ENCODE measurements at regions not wholly inside any gene's neighbourhood (a gene's known extent, or its start where the extent isn't known, plus 50 kb on each side); places are given as distances from the start of the nearest gene placed in this dataset.

DNA sequence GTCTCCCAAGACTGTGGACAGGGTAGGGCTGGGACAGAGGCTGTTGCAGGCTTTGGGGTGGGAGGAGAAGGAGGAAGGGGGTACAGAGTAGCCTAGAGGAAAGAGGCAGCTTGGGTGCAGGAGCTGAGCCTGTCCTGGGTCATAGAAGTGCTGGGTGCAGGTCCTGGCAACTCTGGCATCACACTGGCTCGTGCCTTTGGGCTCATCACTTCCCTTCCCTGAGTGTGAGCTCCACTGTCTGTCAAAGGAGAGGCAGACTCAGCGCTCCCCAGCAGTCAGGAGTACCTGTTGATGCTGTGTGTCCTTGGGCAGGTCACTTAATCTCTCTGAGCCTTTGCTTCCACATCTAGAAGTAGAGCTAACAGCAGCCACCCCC lies 157.1 kb downstream of the PTPRU start:
- TF ChIP-seq, protein P1, sequence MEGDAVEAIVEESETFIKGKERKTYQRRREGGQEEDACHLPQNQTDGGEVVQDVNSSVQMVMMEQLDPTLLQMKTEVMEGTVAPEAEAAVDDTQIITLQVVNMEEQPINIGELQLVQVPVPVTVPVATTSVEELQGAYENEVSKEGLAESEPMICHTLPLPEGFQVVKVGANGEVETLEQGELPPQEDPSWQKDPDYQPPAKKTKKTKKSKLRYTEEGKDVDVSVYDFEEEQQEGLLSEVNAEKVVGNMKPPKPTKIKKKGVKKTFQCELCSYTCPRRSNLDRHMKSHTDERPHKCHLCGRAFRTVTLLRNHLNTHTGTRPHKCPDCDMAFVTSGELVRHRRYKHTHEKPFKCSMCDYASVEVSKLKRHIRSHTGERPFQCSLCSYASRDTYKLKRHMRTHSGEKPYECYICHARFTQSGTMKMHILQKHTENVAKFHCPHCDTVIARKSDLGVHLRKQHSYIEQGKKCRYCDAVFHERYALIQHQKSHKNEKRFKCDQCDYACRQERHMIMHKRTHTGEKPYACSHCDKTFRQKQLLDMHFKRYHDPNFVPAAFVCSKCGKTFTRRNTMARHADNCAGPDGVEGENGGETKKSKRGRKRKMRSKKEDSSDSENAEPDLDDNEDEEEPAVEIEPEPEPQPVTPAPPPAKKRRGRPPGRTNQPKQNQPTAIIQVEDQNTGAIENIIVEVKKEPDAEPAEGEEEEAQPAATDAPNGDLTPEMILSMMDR (IDR thresholded peaks at IDR 0.05; ENCODE audit: control insufficient read depth, insufficient read depth, low read depth, low read length, missing control alignments) = no peak
- DNase-seq (ENCODE audit: low read depth) = no peak
- no peak overlapping the region for H3K4me3 ChIP-seq (ENCODE audit: control insufficient read depth, low read depth, low read length)

DNA sequence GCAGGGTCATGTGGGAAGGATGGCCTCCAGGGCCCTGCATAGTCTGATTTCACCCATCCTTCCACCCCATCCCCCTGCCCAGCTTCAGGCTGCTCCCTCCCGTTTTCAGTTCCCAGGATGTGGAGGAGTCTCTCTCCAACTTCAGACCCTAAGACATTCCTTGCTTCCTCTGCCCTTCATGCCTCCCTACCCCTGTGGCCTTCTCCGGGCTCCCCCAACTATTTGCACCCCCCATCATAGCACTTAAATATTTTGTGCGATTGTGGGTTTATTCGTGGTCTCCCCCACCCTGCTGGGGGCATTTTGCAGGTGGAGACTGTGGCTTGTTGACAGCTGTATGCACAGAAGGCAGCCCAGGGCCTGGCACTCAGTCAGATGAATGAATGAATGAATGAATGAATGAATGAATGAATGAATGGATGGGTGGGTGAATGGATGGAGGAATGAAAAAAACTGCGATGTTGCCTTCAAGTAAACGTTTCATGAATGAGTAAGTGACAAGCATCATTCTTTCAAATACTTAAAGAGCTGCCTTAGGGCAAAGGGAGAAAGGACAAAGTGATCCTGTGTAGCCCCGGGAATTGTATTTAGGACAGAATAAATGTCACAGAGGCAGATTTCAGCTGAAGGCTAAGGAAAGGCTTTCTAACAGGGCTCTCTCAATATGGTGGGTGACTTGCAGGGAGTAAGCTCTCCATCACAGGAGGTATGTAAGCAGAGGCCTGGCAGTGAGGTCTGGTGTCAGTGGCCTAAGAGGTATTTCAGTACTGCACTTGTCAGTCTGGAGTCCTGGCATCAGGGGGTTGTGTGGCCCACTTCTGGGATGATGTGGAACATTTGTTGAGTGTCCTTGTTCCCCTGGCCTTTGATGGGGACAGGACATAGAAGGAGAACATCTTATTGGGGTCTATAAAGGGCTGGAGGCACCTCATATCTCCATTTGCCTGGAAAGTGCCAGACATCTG lies 156.4 kb downstream of the PTPRU start:
- no peak for DNase-seq (ENCODE audit: low read depth)
- H3K4me3 ChIP-seq (ENCODE audit: control insufficient read depth, low read depth, low read length) = no peak overlapping the region
- TF ChIP-seq, protein P1 (IDR thresholded peaks at IDR 0.05; ENCODE audit: control insufficient read depth, insufficient read depth, low read depth, low read length, missing control alignments) = no peak

DNA sequence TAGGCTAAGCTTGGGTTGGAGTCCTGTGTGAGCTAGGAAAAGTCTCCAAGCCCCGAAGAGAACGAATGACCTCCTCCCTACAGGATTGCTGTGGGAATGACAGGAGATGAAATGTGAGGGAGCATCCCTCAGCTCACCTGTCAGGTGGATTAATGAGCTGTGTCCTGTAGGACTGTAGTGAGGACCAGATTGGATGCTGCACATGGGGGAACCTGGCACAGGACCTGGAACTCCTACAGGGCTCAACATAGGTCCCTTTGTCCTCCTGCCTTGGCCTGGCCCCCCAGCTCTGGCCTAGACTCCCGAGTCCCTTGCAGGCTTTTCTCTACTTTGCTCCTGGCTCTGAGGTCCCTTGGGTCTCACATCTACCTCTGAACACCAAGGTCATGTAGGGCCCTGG lies 155.7 kb downstream of the PTPRU start:
- no peak overlapping the region for H3K4me3 ChIP-seq (ENCODE audit: control insufficient read depth, low read depth, low read length)
- DNase-seq (ENCODE audit: low read depth) = no peak
- TF ChIP-seq, protein P1 (IDR thresholded peaks at IDR 0.05; ENCODE audit: control insufficient read depth, insufficient read depth, low read depth, low read length, missing control alignments) = no peak

DNA sequence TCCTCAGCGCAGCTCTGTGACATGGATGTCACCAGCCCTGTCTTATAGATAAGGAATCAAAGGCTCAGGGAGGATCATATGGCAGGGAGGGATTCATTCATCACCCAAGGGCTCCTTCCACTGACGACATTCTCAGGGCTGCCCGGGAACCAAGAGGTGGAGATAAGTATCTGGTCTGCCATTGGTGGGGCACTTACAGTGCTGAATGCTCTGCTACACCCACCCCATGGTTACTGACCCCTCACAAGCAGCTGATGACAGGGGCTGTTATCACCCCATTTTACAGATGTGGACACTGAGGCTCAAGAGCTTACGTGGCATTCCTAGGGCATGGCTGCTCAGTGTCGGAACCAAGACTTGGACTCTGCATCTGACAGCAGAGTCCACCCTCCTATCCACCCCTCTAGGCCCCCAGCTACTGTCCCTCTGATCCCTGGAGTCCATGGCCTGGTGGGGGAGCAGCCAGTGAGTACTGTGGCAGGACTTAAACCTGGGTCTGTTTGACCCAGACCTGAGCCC lies 155.1 kb downstream of the PTPRU start:
- TF ChIP-seq, protein P1 (IDR thresholded peaks at IDR 0.05; ENCODE audit: control insufficient read depth, insufficient read depth, low read depth, low read length, missing control alignments) = no peak
- no peak for DNase-seq (ENCODE audit: low read depth)
- H3K4me3 ChIP-seq (ENCODE audit: control insufficient read depth, low read depth, low read length) = no peak overlapping the region

DNA sequence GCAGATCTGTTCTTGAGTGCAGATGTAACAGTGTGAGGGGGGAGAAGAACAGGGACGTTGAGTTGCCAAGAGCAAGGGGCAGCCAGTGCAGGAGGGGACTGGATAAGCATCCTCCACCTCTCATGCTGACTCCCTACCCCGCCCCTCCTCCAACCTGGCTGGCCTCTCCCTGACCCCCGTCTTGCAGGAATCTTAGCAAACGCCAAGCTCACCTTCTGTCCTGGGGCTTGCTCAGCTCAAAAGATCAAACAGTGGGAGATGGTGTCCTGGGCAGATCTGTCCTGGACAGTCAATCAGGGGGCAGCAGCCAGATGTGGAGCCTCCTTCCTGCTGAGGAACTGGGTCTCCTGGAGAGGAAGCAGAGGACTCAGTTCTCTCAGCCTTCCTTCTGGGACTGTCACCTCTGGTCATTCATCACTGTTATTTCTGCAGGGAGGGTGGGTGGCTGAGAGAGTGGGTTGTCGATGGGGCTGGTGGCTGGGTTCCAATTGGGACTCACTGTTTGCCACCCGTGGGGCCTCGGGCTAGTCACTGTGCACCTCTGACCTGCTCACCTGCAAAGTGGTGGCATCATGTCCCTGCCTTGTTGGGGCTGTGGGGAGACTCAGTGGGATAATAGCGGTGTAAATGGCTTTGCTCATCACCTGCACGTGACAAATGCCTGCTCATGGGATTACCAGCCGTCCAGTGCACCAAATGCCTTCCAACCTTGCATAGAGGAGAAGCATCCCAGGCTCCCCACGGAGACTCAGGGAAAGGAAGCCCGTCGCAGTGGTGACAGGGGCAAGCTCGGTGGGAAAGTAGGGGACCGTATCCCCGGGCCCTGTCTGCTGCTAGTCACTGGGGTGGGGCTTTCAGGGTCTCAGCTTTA lies 154.4 kb downstream of the PTPRU start:
- H3K4me3 ChIP-seq (ENCODE audit: control insufficient read depth, low read depth, low read length) = no peak overlapping the region
- DNase-seq (ENCODE audit: low read depth) = no peak
- TF ChIP-seq, protein P1 (IDR thresholded peaks at IDR 0.05; ENCODE audit: control insufficient read depth, insufficient read depth, low read depth, low read length, missing control alignments) = no peak

DNA sequence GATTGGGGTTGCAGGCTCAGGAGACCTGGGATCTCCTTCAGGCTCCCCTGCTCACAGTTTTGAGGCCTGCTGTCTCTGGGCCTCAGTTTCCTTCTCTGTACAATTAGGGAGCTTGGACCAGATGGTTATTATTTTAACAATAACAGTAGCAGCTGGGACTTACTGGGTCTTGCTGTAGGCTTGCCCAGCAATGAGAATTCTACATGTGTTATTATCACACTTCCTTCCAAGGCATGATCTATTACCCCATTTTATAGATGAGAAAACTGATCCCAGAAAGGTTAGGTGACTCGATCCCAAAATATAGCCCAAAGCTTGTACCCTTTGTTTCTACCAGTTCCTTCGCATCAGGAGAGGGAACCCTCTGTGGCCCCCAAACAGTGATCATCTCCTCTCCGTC lies 153.8 kb downstream of the PTPRU start:
- TF ChIP-seq, protein P1 (IDR thresholded peaks at IDR 0.05; ENCODE audit: control insufficient read depth, insufficient read depth, low read depth, low read length, missing control alignments) = no peak
- H3K4me3 ChIP-seq (ENCODE audit: control insufficient read depth, low read depth, low read length) = no peak overlapping the region
- DNase-seq (ENCODE audit: low read depth) = no peak

Measured in AG09309 (cell line).